ENCODE measurements at regions not wholly inside any gene's neighbourhood (a gene's known extent, or its start where the extent isn't known, plus 50 kb on each side); places are given as distances from the start of the nearest gene placed in this dataset.
A peak's percentile ranks its signal among the peaks of the same experiment; 100 is the strongest.

DNA sequence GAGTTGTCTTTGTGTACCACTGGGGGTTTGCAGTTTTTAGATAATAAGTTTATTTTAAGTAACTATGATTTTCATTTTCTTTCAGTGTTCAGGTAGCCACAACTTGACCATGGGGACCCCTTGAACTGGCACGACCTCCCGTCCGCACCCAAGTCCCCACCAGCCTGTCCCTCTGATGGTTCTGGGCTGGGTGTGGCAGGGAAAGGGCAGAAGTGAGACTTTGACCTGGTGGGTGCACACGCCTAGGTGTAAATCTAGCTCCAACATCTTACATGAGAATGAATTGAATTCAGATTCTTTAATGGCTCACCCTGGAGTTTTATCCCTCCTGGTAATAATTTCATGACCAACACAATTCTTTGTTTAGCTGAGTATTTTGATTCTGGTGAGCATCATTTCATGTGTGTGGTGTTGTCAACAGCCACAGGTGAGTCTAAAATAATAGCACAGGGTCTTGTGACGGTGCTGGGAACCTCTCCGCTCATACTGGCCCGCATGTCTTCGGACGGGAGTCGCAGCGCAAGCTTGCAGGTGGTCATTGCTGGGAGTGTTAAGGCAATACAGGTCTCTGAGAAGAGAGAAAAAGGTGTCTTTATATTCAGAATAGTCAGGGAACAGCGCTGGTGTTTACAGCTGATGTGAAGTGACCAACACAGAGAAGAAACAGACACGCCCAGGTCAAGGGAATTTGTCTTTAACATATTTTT, 50.8 kb upstream of the POFUT2 start:
- no peaks in the 10 kb centered on the region for H3K36me3 ChIP-seq (ENCODE audit: insufficient read depth, low read length)
- intact Hi-C loops (cut with micrococcal nuclease): no loop called here
- Mint-ChIP-seq H3K36me3 (no peaks in the 10 kb centered on the region), H3K27me3 (peaks cover 0 to 13% of the 10 kb centered on the region in 2 donors), H3K4me3 (no peak overlapping the region), H3K9me3 (peaks cover 0 to 2% (median 0%) of the 10 kb centered on the region in 8 donors), H3K27ac (no peak overlapping the region), H3K4me1 (peaks cover 0 to 2% (median under 1%) of the 10 kb centered on the region in 4 donors)
- no peaks in the 10 kb centered on the region for H3K27me3 ChIP-seq (ENCODE audit: insufficient read depth, low read length)
- ChIA-PET CTCF (ENCODE audit: partially characterized antibody) (no interaction called here), POLR2A (ENCODE audit: partially characterized antibody) (no interaction called here)
- no peak overlapping the region for H3K4me3 ChIP-seq (ENCODE audit: low read length in 2 of 2)
- H3K4me1 ChIP-seq (ENCODE audit: insufficient read depth, low read length): peaks cover 4% of the 10 kb centered on the region
- no peaks in the 10 kb centered on the region for H3K9me3 ChIP-seq (ENCODE audit: control insufficient read depth in 1 of 2, low read length in 2 of 2)
- no peak for DNase-seq
- no peak overlapping the region for H3K27ac ChIP-seq (ENCODE audit: low read depth, low read length)

- peak overlapping the region in 1 of 7 donors; percentile 35 for H3K27ac Mint-ChIP-seq
- intact Hi-C loops (cut with micrococcal nuclease): no loop called here
- Histone ChIP-seq H3K4me3 (ENCODE audit: low read length in 2 of 2) (no peak overlapping the region), H3K4me1 (ENCODE audit: insufficient read depth, low read length) (peaks cover 4% of the 10 kb centered on the region), H3K27ac (ENCODE audit: low read depth, low read length) (no peak overlapping the region), H3K36me3 (ENCODE audit: insufficient read depth, low read length) (no peaks in the 10 kb centered on the region), H3K27me3 (ENCODE audit: insufficient read depth, low read length) (no peaks in the 10 kb centered on the region), H3K9me3 (ENCODE audit: control insufficient read depth in 1 of 2, low read length in 2 of 2) (no peaks in the 10 kb centered on the region)
- H3K9me3 Mint-ChIP-seq: peaks cover 0 to 2% (median 0%) of the 10 kb centered on the region in 8 donors
- no peak overlapping the region for H3K4me3 Mint-ChIP-seq
- ChIA-PET CTCF (ENCODE audit: partially characterized antibody) (no interaction called here), POLR2A (ENCODE audit: partially characterized antibody) (no interaction called here)
- no peak for DNase-seq
- H3K4me1 Mint-ChIP-seq: peaks cover 0 to 2% (median 0%) of the 10 kb centered on the region in 4 donors
- no peaks in the 10 kb centered on the region for H3K36me3 Mint-ChIP-seq
- peaks cover 0 to 14% of the 10 kb centered on the region in 2 donors for H3K27me3 Mint-ChIP-seq
Observed at GRCh38 chr21:45339421-45340402, 52.0 kb upstream of the POFUT2 start.

GRCh38 chr21:45340515-45340914, 52.8 kb upstream of the POFUT2 start:
- no peaks in the 10 kb centered on the region for H3K36me3 Mint-ChIP-seq
- H3K36me3 ChIP-seq (ENCODE audit: insufficient read depth, low read length): no peaks in the 10 kb centered on the region
- no peaks in the 10 kb centered on the region for H3K9me3 ChIP-seq (ENCODE audit: control insufficient read depth in 1 of 2, low read length in 2 of 2)
- DNase-seq: no peak
- CTCF ChIA-PET (ENCODE audit: partially characterized antibody): no interaction called here
- no peak overlapping the region for H3K4me3 ChIP-seq (ENCODE audit: low read length in 2 of 2)
- H3K27ac ChIP-seq (ENCODE audit: low read depth, low read length): no peak overlapping the region
- intact Hi-C loops (cut with micrococcal nuclease): no loop called here
- no peak overlapping the region for H3K4me3 Mint-ChIP-seq
- H3K4me1 Mint-ChIP-seq: peaks cover 0 to 2% (median 0%) of the 10 kb centered on the region in 4 donors
- H3K4me1 ChIP-seq (ENCODE audit: insufficient read depth, low read length): peaks cover 4% of the 10 kb centered on the region
- POLR2A ChIA-PET (ENCODE audit: partially characterized antibody): no interaction called here
- H3K27ac Mint-ChIP-seq: peak overlapping the region in 1 of 7 donors; percentile 17
- peaks cover 0 to 2% (median 0%) of the 10 kb centered on the region in 8 donors for H3K9me3 Mint-ChIP-seq
- H3K27me3 ChIP-seq (ENCODE audit: insufficient read depth, low read length): no peaks in the 10 kb centered on the region
- H3K27me3 Mint-ChIP-seq: peaks cover 0 to 14% of the 10 kb centered on the region in 2 donors

GRCh38 chr21:45341261-45341660, 53.6 kb upstream of the POFUT2 start:
- Histone ChIP-seq H3K27me3 (ENCODE audit: insufficient read depth, low read length) (no peaks in the 10 kb centered on the region), H3K4me3 (ENCODE audit: low read length in 2 of 2) (no peak overlapping the region), H3K4me1 (ENCODE audit: insufficient read depth, low read length) (peaks cover 4% of the 10 kb centered on the region), H3K36me3 (ENCODE audit: insufficient read depth, low read length) (no peaks in the 10 kb centered on the region), H3K9me3 (ENCODE audit: control insufficient read depth in 1 of 2, low read length in 2 of 2) (no peaks in the 10 kb centered on the region), H3K27ac (ENCODE audit: low read depth, low read length) (no peak overlapping the region)
- Mint-ChIP-seq H3K27ac (no peak overlapping the region), H3K4me3 (no peak overlapping the region), H3K27me3 (peaks cover 0 to 14% of the 10 kb centered on the region in 2 donors), H3K4me1 (peaks cover 0 to 2% (median 0%) of the 10 kb centered on the region in 4 donors), H3K9me3 (peaks cover 0 to 2% (median 0%) of the 10 kb centered on the region in 8 donors), H3K36me3 (no peaks in the 10 kb centered on the region)
- ChIA-PET CTCF (ENCODE audit: partially characterized antibody) (no interaction called here), POLR2A (ENCODE audit: partially characterized antibody) (no interaction called here)
- intact Hi-C loops (cut with micrococcal nuclease): no loop called here
- DNase-seq: no peak

DNA sequence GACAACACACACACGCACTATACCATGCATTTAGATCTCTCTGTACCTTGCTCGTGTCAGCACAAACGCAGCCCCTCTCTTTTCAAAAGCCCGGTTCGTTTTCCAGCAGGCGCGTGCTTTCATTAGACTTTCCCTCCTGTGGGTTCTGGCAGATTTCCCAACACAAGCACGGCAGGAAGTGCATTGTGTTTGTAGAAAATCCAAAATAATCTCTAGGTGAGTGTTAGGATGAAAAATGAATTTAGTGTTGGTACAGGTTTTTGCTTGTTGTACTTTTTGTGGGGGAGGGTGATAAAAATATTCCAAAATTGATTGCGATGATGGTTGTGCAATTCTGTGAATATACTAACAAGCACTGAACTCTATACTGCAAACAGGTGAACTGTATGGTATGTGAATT, 54.1 kb upstream of the POFUT2 start:
- Histone ChIP-seq H3K27me3 (ENCODE audit: insufficient read depth, low read length) (no peaks in the 10 kb centered on the region), H3K4me1 (ENCODE audit: insufficient read depth, low read length) (peaks cover 4% of the 10 kb centered on the region), H3K4me3 (ENCODE audit: low read length in 2 of 2) (no peak overlapping the region), H3K9me3 (ENCODE audit: control insufficient read depth in 1 of 2, low read length in 2 of 2) (no peaks in the 10 kb centered on the region), H3K27ac (ENCODE audit: low read depth, low read length) (no peak overlapping the region), H3K36me3 (ENCODE audit: insufficient read depth, low read length) (no peaks in the 10 kb centered on the region)
- Mint-ChIP-seq H3K4me3 (no peak overlapping the region), H3K4me1 (peaks cover 0 to 2% (median 0%) of the 10 kb centered on the region in 4 donors), H3K27me3 (peaks cover 0 to 14% of the 10 kb centered on the region in 2 donors), H3K9me3 (peaks cover 0 to 2% (median 0%) of the 10 kb centered on the region in 8 donors), H3K27ac (no peak overlapping the region), H3K36me3 (no peaks in the 10 kb centered on the region)
- intact Hi-C loops (cut with micrococcal nuclease): no loop called here
- ChIA-PET CTCF (ENCODE audit: partially characterized antibody) (no interaction called here), POLR2A (ENCODE audit: partially characterized antibody) (no interaction called here)
- DNase-seq: no peak

- Histone ChIP-seq H3K27ac (ENCODE audit: low read depth, low read length) (no peak overlapping the region), H3K4me1 (ENCODE audit: insufficient read depth, low read length) (peaks cover 4% of the 10 kb centered on the region), H3K36me3 (ENCODE audit: insufficient read depth, low read length) (no peaks in the 10 kb centered on the region), H3K9me3 (ENCODE audit: control insufficient read depth in 1 of 2, low read length in 2 of 2) (no peaks in the 10 kb centered on the region), H3K27me3 (ENCODE audit: insufficient read depth, low read length) (no peaks in the 10 kb centered on the region), H3K4me3 (ENCODE audit: low read length in 2 of 2) (no peak overlapping the region)
- no peak for DNase-seq
- CTCF ChIA-PET (ENCODE audit: partially characterized antibody): no interaction called here
- H3K4me1 Mint-ChIP-seq: peaks cover 0 to 2% (median 0%) of the 10 kb centered on the region in 4 donors
- no peaks in the 10 kb centered on the region for H3K36me3 Mint-ChIP-seq
- intact Hi-C loops (cut with micrococcal nuclease): no loop called here
- POLR2A ChIA-PET (ENCODE audit: partially characterized antibody): no interaction called here
- H3K9me3 Mint-ChIP-seq: peaks cover 0 to 2% (median 0%) of the 10 kb centered on the region in 8 donors
- H3K4me3 Mint-ChIP-seq: no peak overlapping the region
- no peak overlapping the region for H3K27ac Mint-ChIP-seq
- peaks cover 0 to 11% of the 10 kb centered on the region in 2 donors for H3K27me3 Mint-ChIP-seq
Observed at GRCh38 chr21:45343891-45344290, 56.2 kb upstream of the POFUT2 start.

GRCh38 chr21:45344576-45344975, 56.9 kb upstream of the POFUT2 start:
- Histone ChIP-seq H3K27ac (ENCODE audit: low read depth, low read length) (no peak overlapping the region), H3K27me3 (ENCODE audit: insufficient read depth, low read length) (no peaks in the 10 kb centered on the region), H3K36me3 (ENCODE audit: insufficient read depth, low read length) (no peaks in the 10 kb centered on the region), H3K9me3 (ENCODE audit: control insufficient read depth in 1 of 2, low read length in 2 of 2) (no peaks in the 10 kb centered on the region), H3K4me3 (ENCODE audit: low read length in 2 of 2) (no peak overlapping the region), H3K4me1 (ENCODE audit: insufficient read depth, low read length) (peaks cover 4% of the 10 kb centered on the region)
- H3K27ac Mint-ChIP-seq: no peak overlapping the region
- CTCF ChIA-PET (ENCODE audit: partially characterized antibody): no interaction called here
- intact Hi-C loops (cut with micrococcal nuclease): no loop called here
- peaks cover 0 to 2% (median 0%) of the 10 kb centered on the region in 4 donors for H3K4me1 Mint-ChIP-seq
- POLR2A ChIA-PET (ENCODE audit: partially characterized antibody): no interaction called here
- peaks cover 0 to 11% of the 10 kb centered on the region in 2 donors for H3K27me3 Mint-ChIP-seq
- no peak overlapping the region for H3K4me3 Mint-ChIP-seq
- no peaks in the 10 kb centered on the region for H3K36me3 Mint-ChIP-seq
- no peak for DNase-seq
- peaks cover 0 to 2% (median 0%) of the 10 kb centered on the region in 8 donors for H3K9me3 Mint-ChIP-seq
